Hepatocyte (in vitro differentiated cells): ENCODE measurements at regions not wholly inside any gene's neighbourhood (a gene's known extent, or its start where the extent isn't known, plus 50 kb on each side); places are given as distances from the start of the nearest gene placed in this dataset.

Source experiments
- CTCF ChIP-seq: fragments of 200-600 bp; sonication (generic); IDR thresholded peaks from 2 replicates; pipeline ENCODE4 v1.5.1; 2016; ENCODE audit warnings: antibody characterized with exemption, mild to moderate bottlenecking; ENCODE audit not compliant: poor library complexity
- EZH2 ChIP-seq: fragments of 200-600 bp; sonication (generic); IDR thresholded peaks from 2 replicates; pipeline ENCODE4 v1.6.1; 2016; ENCODE audit warnings: antibody characterized with exemption, mild to moderate bottlenecking, borderline replicate concordance

- TF ChIP-seq EZH2 (no peak), CTCF (no peak)
These were observed 132.2 kb upstream of the SPEF2 start for GRCh38 chr5:35485487-35485886.
